Esophagus squamous epithelium (tissue), 4 donors: ENCODE measurements at regions not wholly inside any gene's neighbourhood (a gene's known extent, or its start where the extent isn't known, plus 50 kb on each side); places are given as distances from the start of the nearest gene placed in this dataset.

Experiments used
- CTCF ChIP-seq, 6 experiments: fragments of 450-650 bp in 4 of 6; fragments of 200-600 bp in 2 of 6; sonication (generic) in 2 of 6; IDR thresholded peaks; one replicate each; pipeline ENCODE4 v1.5.1; 2016 to 2019; ENCODE audit warnings: antibody characterized with exemption in 6 of 6, mild to moderate bottlenecking in 4 of 6, moderate library complexity in 4 of 6
- POLR2A ChIP-seq, 4 donors: fragments of 450-650 bp; IDR thresholded peaks; one replicate each; pipeline ENCODE4 v1.6.1; 2017; ENCODE audit warnings: antibody characterized with exemption in 4 of 4, mild to moderate bottlenecking in 4 of 4, moderate library complexity in 3 of 4

GRCh38 chr2:146527166-146527565, 1317.7 kb upstream of the ACVR2A start:
- TF ChIP-seq CTCF (IDR thresholded peaks at IDR 0.05) (no peak), POLR2A (IDR thresholded peaks at IDR 0.05) (no peak)
